ENCODE measurements at regions not wholly inside any gene's neighbourhood (a gene's known extent, or its start where the extent isn't known, plus 50 kb on each side); places are given as distances from the start of the nearest gene placed in this dataset.
"Not testable (repeated sequence)": the region's sequence is repeated elsewhere in the genome, so short reads cannot be mapped to it uniquely, and the experiment has no call there.

GRCh38 chr20:60787276-60787675 is 464.8 kb upstream of the CDH4 start:
- H3K27ac ChIP-seq, result no peak overlapping the region
- no peak for TF ChIP-seq CTCF (IDR thresholded peaks at IDR 0.05; ENCODE audit: low read depth, low read length)
- H3K36me3 ChIP-seq, result no peaks in the 10 kb centered on the region
- peaks cover 74% of the 10 kb centered on the region for H3K27me3 ChIP-seq (ENCODE audit: insufficient read depth, low read depth, severe bottlenecking)
- H3K4me3 ChIP-seq (ENCODE audit: low read depth, low read length), result no peak overlapping the region
- H3K9me3 ChIP-seq (ENCODE audit: severe bottlenecking), result peaks cover 6% of the 10 kb centered on the region
- DNase-seq, result no peak

GRCh38 chr20:60788070-60788469 is 464.0 kb upstream of the CDH4 start:
- H3K27me3 ChIP-seq (ENCODE audit: insufficient read depth, low read depth, severe bottlenecking), result peaks cover 78% of the 10 kb centered on the region
- no peak for TF ChIP-seq CTCF (IDR thresholded peaks at IDR 0.05; ENCODE audit: low read depth, low read length)
- no peak overlapping the region for H3K4me3 ChIP-seq (ENCODE audit: low read depth, low read length)
- peaks cover 6% of the 10 kb centered on the region for H3K9me3 ChIP-seq (ENCODE audit: severe bottlenecking)
- no peak for DNase-seq
- no peaks in the 10 kb centered on the region for H3K36me3 ChIP-seq
- H3K27ac ChIP-seq, result no peak overlapping the region

DNA sequence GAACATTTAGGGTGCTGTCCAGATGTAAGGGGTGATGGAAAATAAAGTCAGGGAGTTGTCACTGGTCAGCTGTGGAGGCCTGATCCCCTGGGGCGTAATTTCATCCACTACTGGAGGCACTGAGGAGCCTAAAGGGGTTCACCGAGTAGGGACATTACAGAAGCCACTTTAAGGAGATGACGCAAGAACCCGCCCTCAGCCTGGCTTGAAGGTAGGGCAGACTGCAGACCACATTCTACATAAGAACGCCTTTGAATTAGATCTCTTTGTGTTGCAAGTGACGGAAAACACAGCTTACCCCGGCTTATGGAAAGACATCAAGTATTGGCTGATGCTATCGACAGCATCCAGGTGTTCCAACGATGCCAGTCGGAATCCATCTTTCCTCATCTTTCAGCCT is 462.7 kb upstream of the CDH4 start:
- H3K9me3 ChIP-seq (ENCODE audit: severe bottlenecking), result peaks cover 6% of the 10 kb centered on the region
- H3K4me3 ChIP-seq (ENCODE audit: low read depth, low read length), result no peak overlapping the region
- no peak for DNase-seq

DNA sequence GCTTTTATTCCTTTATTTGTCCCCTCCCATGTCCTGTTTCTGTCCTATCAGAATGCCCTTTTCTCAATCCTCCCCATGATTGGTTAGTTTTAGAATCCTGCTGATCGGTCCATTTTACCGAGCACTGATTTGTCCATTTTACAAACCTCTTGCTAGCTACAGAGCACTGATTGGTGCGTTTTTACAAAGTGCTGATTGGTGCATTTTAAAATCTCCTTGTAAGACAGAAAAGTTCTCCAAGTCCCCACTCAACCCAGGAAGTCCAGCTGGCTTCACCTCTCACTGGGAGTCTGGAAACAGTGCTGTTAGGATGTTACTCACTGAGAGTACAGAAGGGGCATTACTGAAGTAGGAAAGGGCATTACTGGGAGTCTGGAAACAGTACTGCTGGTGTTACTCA is 461.7 kb upstream of the CDH4 start:
- H3K9me3 ChIP-seq (ENCODE audit: severe bottlenecking); DNase-seq; H3K27ac ChIP-seq; H3K4me3 ChIP-seq (ENCODE audit: low read depth, low read length); H3K36me3 ChIP-seq: not testable (repeated sequence)
- peaks cover 83% of the 10 kb centered on the region for H3K27me3 ChIP-seq (ENCODE audit: insufficient read depth, low read depth, severe bottlenecking)

More for the DNA sequence above, 462.7 kb upstream of the CDH4 start:
- no peak for TF ChIP-seq CTCF (IDR thresholded peaks at IDR 0.05; ENCODE audit: low read depth, low read length)
- Histone ChIP-seq H3K27me3 (ENCODE audit: insufficient read depth, low read depth, severe bottlenecking) (peaks cover 84% of the 10 kb centered on the region), H3K36me3 (no peaks in the 10 kb centered on the region), H3K27ac (no peak overlapping the region)

DNA sequence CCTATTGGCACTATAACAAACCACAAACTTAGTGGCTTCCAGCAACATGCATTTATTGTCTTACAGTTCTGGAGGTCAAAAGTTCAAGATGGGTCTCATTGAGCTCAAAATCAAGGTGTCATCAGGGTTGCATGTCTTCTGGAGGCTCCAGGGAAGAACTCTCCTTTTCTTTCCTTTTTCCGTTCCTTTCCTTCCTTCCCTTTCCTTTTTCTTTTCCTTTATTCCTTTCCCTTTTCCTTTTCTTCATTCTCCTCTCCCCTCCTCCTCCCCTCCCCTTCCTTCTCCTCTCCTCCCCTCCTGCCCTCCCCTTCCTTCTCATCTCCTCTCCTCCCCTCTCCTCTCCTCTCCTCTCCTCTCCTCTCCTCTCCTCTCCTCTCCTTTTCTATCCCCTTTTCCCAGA is 460.2 kb upstream of the CDH4 start:
- no peak overlapping the region for H3K4me3 ChIP-seq (ENCODE audit: low read depth, low read length)
- H3K9me3 ChIP-seq (ENCODE audit: severe bottlenecking), result peaks cover 6% of the 10 kb centered on the region
- no peaks in the 10 kb centered on the region for H3K36me3 ChIP-seq
- DNase-seq, result no peak
- peaks cover 82% of the 10 kb centered on the region for H3K27me3 ChIP-seq (ENCODE audit: insufficient read depth, low read depth, severe bottlenecking)
- TF ChIP-seq CTCF (IDR thresholded peaks at IDR 0.05; ENCODE audit: low read depth, low read length), result no peak
- no peak overlapping the region for H3K27ac ChIP-seq

- Histone ChIP-seq H3K27me3 (ENCODE audit: insufficient read depth, low read depth, severe bottlenecking) (peaks cover 83% of the 10 kb centered on the region), H3K36me3 (no peaks in the 10 kb centered on the region)
Measured at GRCh38 chr20:60792941-60793340, 459.1 kb upstream of the CDH4 start.

More at GRCh38 chr20:60792941-60793340, 459.1 kb upstream of the CDH4 start:
- no peak for TF ChIP-seq CTCF (IDR thresholded peaks at IDR 0.05; ENCODE audit: low read depth, low read length)
- Histone ChIP-seq H3K4me3 (ENCODE audit: low read depth, low read length) (no peak overlapping the region), H3K27ac (no peak overlapping the region), H3K9me3 (ENCODE audit: severe bottlenecking) (peaks cover 6% of the 10 kb centered on the region)
- no peak for DNase-seq

Measured in WERI-Rb-1 (cell line).